HG03354 (cell line): ENCODE measurements at regions not wholly inside any gene's neighbourhood (a gene's known extent, or its start where the extent isn't known, plus 50 kb on each side); places are given as distances from the start of the nearest gene placed in this dataset.

Source experiments
- ATAC-seq: cut with Tn5 transposase; IDR thresholded peaks from one replicate; pipeline ENCODE4 v1.9.1; 2021; ENCODE audit warnings: mild to moderate bottlenecking; ENCODE audit not compliant: unreplicated experiment, poor library complexity, severe bottlenecking

DNA sequence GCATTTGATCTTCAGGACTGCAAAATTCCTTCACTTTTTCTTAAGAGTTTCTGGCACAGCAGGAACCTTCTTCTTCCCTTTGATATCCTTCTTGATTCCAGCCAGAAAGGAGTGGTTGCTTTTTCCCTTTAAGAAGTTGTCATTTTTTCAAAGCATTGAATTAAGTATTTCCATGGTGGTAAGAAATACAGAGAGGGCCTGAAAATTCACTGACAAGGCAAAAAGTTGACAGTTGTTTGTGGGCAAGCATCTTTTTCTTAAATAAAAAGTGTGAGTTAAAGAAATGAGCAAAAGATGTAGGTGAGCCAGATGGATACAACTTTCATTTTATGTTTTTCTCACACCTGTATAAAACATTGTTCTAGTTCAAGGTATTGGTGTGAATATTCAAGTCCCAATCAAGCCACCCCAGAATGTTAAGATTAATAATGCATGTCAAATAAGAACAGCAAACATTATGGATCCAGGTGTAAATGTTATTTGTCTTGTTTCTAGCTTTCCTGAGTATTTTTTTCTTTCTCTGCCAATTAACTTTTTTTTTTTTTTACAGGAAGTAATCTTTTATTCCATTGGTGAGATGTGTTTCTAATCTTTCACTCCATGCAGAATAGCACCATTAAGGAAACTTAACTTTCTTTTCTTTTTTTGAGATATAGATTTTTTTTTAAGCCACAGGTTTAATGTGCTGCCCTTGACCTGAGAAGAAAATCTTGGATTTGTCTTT is 334.3 kb upstream of the SEMA3A start:
- no peak for ATAC-seq

DNA sequence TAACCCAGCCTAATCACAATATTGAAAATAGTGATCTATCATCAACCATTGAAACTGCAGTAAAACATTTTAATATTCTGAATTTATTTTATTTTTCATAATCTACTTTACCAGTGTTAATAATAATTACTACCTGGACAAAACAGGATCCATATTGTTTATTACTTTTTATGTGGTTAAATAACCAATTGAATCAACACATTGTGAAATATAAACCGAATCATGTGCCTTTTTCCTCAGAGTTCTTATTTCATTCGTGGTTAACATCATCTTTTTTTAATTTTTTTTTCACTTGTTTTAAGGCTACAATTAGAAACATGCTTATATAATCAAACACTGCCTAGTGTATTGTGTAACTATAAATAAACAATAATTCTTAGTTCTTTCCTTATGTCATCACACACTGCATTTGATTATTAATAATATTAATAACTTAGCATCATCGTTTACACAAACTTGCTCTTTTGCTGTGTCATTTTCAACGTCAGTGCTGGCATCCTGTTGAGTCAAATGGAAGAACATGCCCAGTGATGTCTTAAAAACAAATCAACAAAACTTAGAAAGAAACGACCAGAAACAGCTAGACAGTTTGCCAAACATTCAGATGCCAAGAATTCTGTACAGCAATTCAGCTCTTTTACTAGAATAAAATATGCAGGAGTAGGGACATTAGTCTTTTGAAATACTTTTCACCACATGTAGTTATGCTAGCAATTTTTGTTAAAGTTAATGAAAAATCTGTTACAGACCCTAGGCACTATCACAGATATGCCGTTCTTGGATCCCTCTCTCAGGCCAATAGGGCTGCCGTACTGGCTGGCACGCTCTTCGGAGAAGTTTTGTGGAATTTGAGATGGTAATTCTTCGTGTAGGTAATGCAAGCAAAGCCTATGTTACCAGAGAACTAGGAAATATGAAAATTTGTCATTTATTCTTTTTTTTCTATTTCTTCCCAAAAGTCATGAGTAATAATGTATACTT is 330.4 kb upstream of the SEMA3A start:
- no peak for ATAC-seq

- no peak for ATAC-seq
Measured at GRCh38 chr7:84513061-84513460, 318.5 kb upstream of the SEMA3A start.

DNA sequence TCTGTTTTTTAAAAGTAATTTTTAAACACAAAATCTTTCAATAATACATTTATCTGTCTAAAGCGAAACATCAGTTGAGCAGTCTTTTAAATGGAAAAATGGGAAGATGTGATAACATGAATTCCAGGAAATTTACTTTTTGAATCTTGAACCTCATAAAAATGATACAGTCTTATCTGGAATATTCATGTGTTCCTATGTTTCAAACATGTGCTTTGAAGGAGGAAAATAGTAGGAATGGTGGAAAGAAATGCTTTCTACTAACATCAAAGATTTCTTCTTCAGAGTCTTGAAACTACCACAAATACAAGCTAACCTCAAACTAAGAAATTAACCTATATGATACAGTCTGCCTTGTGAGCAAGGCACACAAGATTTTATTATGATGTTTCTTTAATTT is 317.5 kb upstream of the SEMA3A start:
- no peak for ATAC-seq

GRCh38 chr7:84510505-84510904 is 315.9 kb upstream of the SEMA3A start:
- ATAC-seq = no peak

DNA sequence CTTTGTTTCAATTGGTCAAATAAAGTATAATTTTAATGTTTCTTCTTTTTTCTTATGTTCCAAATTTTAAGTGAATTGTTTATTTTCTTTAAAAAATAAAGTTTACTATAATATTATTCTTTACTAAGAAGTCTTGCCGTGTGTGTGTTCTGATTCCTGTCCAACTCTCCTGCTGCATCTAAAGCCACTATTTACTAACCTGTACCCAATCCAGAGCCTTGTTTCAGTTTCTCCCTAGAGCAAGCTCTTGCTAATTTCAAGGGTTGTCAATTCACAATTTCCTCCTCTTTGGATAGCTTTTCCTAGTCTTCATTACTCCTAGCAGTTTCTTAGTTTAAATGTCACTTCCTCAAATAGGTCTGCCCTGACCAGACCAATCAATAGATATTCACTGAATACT is 314.9 kb upstream of the SEMA3A start:
- no peak for ATAC-seq

DNA sequence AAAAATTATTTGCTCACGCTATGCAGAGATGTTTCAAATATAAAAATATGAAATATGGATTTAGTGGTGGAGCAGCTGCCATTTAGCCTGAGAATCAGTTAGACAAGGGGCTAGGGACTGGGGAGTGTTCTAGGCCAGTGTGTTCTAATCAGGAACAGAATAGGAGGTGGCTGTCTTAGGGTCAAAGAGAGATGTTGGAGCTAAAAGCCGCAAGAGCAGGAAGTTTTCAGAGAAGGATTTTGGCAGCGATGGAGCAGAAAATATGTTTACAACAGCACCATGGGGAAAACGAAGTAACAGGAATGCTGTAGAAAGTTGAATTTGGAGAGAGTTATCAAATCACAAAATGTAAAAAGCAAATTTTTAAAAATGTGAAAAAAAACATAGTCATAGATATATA is 314.0 kb upstream of the SEMA3A start:
- ATAC-seq = no peak

GRCh38 chr7:84507529-84507928 is 312.9 kb upstream of the SEMA3A start:
- no peak for ATAC-seq

DNA sequence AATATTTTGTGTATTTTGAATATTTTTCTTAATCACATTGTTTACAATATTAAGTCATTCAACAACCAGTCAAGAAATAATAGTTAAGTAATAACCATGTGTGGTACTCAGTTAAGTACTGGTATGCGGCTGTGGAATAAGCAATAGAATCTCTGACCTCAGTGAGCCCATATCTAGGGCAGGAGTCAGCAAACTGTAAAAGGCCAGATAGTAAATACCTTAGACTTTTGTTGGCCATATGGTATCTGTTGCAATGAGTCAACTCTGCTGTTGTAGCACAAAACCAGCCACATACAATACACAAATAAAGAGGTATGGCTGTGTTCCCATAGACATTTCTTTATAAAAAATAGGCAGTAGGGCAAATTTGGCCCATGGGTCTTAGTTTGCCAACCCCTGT is 311.6 kb upstream of the SEMA3A start:
- ATAC-seq = no peak

DNA sequence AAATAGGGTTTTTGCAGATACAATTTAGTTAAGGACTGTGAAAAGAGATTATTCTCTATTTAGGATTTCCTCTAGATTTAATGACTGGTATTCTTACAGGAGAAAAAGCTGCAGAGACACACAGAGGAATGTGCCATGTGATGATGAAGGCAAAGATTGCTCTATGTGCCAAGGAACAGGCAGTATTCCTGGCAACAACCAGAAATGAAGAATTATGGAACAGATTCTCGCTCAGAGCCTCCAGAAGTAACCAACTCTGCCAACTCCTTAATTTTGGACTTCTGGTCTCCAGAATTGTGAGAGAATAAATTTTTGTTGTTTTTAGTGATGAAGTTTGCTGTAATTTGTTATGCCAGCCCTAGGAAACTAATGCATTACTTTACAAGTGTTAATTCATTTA is 307.6 kb upstream of the SEMA3A start:
- ATAC-seq = no peak

- no peak for ATAC-seq
Measured at GRCh38 chr7:84497873-84498272, 303.3 kb upstream of the SEMA3A start.

- ATAC-seq = no peak
Measured at GRCh38 chr7:84495128-84495527, 300.5 kb upstream of the SEMA3A start.

- no peak for ATAC-seq
Measured at GRCh38 chr7:84492098-84493034, 297.8 kb upstream of the SEMA3A start.

GRCh38 chr7:84490661-84491060 is 296.1 kb upstream of the SEMA3A start:
- no peak for ATAC-seq

GRCh38 chr7:84484502-84485079 is 290.0 kb upstream of the SEMA3A start:
- no peak for ATAC-seq

GRCh38 chr7:84482476-84482875 is 287.9 kb upstream of the SEMA3A start:
- ATAC-seq = no peak

DNA sequence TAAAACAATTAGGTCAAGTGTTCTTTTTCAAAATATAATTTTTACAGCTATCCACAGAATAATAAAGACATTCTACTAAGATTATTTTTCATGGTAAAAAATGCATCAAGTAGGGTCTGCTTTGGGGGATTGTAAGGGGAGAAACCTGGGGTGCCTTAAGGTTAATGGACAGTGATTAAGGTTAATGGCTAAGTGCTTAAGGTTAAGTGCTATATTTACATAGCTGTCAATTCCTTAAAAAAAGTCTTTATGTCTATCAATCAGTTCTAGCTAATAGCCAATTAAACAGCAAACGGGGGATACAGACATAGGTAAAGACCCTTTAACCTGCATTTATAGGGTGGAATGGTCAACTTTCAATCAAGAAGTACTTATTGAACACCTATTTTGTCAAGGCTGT is 284.5 kb upstream of the SEMA3A start:
- ATAC-seq = no peak

DNA sequence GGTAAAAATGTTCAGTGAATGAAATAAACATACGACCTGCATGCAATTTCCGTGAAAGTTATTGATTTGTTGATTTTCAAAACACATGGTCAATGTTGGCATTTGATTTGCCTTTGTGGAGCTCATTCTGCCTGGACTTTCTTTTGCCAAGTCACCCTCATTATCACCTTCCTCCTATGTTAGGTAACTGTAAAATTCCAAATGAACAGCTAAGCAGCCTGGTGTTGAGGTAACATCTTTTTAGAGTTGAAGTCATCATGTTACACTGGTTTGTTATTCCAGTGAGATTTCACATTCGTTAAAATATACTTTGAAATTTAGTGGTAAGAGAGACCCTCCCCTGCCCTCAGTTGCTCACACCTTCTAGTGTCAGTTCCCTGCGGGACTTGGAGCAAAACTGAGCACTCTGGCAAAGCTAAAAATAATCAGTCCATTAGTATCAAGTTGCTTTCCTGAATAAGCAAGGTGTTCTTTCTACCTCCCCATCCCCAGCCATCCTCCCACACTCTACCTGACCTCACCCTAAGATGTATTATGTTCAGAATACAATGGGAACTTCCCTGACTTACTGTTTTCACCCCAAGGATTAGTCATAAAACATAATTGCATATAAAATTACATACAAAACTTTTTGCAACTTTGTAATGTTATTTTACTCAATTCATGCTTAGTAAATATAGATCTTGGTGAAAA is 283.3 kb upstream of the SEMA3A start:
- ATAC-seq = no peak

DNA sequence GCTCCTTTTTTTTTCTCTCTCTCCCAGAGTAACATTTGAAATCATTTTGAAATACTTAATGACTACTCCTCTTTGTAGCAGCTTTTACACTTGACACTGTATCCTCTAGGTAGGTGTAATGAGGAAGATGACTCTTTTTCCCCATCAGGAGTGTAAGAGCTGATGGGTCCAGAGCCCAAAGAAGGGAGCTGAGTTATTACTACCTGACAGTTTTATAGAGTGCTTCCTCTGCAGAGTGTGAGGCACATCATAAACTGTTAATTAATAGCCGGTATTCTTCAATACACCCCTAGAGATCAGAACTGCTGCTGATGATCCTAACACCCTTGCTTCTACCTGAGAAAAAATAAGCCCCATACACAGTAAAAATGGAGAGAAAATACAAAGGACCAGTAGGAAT is 279.8 kb upstream of the SEMA3A start:
- no peak for ATAC-seq
